T-helper 2 cell (primary cell): ENCODE measurements at regions not wholly inside any gene's neighbourhood (a gene's known extent, or its start where the extent isn't known, plus 50 kb on each side); places are given as distances from the start of the nearest gene placed in this dataset.

Experiments used
- DNase-seq, 5 experiments: peaks; one replicate each; pipeline versions ENCODE4 v3.0.0 to v3.0.0-alpha.2; 2012 to 2022

DNA sequence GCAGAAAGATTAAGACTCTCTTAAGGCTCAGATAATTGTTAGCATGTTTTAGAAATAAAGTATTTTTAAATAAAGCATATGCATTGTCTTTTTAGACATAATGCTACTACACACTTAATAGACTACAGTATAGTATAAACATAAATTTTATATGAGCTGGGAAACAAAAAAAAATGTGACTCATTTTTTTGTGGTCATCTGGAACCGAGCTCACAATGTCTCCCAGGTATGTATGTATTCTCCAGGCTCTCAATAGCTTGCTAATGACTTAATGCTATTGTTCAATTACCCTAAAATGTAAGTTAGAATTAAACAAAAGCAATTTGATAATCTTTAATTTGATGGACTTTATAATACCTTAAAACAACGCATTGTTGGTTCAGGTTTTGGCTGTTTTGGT, 167.2 kb downstream of the NUP35 start:
- DNase-seq: no peak

DNA sequence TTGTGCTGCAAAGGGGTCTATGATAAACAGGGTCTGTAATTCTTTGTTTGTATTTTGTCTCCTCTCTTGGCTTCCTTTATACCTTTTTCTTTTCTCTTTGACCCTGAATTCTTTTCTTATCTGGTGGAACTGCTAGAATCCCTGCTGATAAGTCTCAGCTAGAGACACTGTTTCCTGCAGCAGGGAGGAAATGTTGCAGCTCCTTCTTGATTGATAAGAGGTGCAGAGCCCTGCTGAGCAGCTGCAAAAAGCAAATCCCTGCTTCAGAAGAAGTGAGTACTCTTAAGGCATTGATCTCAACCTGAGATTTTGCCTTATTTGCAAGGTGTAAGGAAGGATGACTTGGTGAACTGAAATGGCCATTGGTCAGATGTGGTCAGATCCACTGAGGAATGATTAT, 167.8 kb downstream of the NUP35 start:
- peak in 1 of 5 experiments; percentile 1 for DNase-seq

DNA sequence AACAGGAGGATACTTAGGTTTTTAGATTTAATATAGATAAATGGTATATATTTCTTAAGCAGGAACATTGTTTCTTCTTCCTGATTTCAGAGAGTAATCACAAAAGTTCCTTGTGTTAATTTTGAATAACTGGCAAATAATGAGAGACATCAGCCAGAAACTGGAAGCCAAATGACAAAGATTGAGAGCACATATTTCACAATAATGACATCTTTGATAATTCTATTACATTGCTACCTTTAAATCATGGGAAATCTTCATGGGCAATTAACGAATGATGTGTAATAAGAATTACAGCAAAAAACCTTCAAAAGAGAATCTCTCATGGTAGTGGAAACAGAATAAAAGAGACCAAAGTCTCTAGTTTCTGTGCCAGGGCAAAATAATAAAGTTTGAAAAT, 215.1 kb downstream of the NUP35 start:
- DNase-seq: no peak

GRCh38 chr2:183341057-183341456, 216.8 kb downstream of the NUP35 start:
- DNase-seq: no peak

- DNase-seq: no peak
These were observed 223.7 kb downstream of the NUP35 start for GRCh38 chr2:183347969-183348368.

- DNase-seq: no peak
These were observed 224.2 kb downstream of the NUP35 start for GRCh38 chr2:183348492-183348891.

GRCh38 chr2:183349091-183349490, 224.8 kb downstream of the NUP35 start:
- no peak for DNase-seq

- DNase-seq: no peak
These were observed 235.6 kb downstream of the NUP35 start for GRCh38 chr2:183359867-183360266.

- no peak for DNase-seq
These were observed 247.3 kb downstream of the NUP35 start for GRCh38 chr2:183371545-183371944.

GRCh38 chr2:183375821-183376220, 251.6 kb downstream of the NUP35 start:
- DNase-seq: no peak

DNA sequence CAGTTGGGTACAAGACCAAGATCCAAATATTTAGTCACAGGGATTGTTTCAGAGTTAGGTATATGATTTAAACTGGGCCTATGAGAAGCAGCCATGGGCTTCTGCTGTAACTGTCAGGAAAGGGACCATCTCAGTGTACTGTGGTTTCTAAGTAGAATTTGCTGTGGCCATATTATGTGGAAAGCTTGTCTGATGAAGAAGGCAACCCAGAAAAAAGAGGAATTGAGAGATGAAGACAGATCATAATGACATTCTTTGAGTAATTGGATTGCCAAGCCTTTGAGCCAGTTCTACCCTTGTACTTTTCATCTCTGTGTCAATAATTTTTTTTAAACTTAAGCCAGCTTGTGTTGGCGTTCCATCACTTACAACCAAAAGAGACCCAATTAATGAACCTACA, 259.6 kb downstream of the NUP35 start:
- DNase-seq: no peak

DNA sequence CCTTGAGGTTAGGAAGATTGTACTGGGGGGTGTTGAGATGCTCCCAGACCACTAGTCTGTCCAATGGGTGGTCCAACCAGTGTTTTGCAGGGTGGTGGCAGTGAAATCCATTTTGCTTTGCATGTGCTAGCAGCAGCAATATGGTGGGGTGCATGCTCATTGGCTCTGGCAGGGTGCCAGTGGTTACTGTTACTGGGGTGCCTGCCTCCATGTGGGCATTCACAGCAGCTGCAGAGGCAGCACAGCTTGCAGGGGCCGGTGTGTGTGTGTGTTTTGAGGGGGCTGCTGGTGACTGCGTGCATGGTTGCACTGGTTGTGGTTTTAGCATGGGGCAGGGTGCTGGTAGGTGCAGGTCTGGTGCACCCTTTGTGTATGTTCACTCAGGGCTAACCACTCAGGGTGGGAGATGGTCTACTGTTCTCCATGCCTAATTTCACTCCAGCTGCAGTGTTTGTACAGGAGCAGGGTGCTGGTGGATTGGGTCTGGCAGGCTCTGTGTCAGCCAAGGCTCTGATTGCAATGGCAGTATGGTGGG, 265.4 kb downstream of the NUP35 start:
- DNase-seq: no peak

GRCh38 chr2:183390109-183390508, 265.9 kb downstream of the NUP35 start:
- no peak for DNase-seq

DNA sequence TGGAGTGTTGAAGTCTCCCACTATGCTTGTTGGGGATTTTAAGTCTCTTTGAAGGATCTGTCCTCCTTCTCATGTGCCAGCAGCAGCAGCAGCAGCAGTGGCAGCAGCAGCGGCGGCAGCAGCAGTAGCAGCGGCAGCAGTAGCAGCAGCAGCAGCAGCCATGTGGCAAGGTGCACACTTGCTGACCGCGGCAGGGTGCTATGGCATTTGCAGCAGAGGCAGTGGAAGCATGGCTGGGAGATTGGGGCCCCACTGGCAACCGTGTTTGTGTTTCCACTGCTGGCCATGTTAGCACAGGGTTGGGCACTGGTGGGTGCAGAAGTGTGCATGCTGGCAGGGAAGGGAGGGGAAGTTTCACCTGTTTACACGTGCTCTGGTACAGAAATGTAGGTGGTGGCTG, 280.1 kb downstream of the NUP35 start:
- no peak for DNase-seq

GRCh38 chr2:183408562-183408961, 284.3 kb downstream of the NUP35 start:
- DNase-seq: no peak

DNA sequence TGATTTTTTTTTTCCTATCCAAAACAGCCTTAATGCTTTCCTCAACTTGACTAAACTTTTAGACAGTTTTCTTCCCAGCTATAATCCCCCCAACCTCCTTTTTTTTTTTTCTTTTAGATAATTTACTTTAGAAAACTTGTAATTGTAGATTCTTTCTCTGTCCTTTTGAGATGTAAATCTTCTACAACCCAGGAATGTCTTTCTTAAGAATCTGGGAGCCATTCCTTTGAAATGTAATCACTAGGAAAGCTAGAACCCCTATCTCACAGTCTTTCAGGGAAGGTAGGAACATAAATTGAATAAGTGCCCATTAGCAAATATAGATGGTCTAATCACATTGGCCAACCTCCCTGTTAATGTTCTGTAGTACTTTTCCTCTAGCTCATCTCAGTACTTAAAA, 285.4 kb downstream of the NUP35 start:
- no peak for DNase-seq

GRCh38 chr2:183416753-183417152, 292.5 kb downstream of the NUP35 start:
- no peak for DNase-seq

GRCh38 chr2:183426825-183427224, 302.6 kb downstream of the NUP35 start:
- no peak for DNase-seq

- DNase-seq: no peak
These were observed 303.3 kb downstream of the NUP35 start for GRCh38 chr2:183427558-183427957.

- no peak for DNase-seq
These were observed 304.6 kb downstream of the NUP35 start for GRCh38 chr2:183428881-183429280.

GRCh38 chr2:183438541-183438940, 314.3 kb downstream of the NUP35 start:
- DNase-seq: no peak

GRCh38 chr2:183455056-183455455, 330.8 kb downstream of the NUP35 start:
- no peak for DNase-seq

DNA sequence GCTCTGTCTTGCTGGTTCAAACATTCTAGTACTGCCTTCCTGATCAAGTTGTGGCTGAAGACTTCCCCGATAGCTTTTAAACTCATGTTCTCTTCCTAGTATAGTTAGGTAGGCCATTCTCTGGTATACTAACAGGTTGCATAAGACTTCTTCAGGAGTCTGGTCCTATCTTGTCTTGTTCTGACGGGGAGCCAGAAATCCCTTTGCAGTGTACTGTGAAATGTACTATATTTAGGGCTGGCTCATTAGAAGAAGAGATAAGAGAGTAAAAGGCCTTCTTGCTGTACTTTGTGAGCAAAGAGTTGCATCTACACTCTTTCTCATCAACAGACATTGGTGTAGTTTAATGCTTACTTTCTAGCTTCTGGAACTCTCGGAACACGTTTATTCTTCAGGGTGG, 331.9 kb downstream of the NUP35 start:
- no peak for DNase-seq

DNA sequence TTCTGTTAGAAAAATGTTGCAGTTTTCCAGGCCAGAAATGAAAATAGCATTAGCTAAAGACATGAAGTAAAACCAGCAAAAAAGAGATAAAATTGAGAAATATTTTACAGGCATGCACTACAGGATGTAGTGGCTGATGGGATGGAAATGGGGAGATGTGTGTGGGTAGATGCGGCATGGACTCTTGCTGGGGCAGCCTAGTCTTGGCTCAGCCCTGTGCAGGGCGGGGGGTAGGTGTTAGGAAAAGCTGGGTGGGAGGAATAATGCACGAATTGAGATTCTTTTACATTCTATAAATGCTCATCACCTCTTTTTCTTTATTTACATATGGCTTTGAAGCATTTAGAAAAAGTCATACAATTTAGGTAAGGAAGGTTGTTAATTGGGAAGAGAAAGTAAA, 334.2 kb downstream of the NUP35 start:
- no peak for DNase-seq

- no peak for DNase-seq
These were observed 335.2 kb downstream of the NUP35 start for GRCh38 chr2:183459466-183459865.

DNA sequence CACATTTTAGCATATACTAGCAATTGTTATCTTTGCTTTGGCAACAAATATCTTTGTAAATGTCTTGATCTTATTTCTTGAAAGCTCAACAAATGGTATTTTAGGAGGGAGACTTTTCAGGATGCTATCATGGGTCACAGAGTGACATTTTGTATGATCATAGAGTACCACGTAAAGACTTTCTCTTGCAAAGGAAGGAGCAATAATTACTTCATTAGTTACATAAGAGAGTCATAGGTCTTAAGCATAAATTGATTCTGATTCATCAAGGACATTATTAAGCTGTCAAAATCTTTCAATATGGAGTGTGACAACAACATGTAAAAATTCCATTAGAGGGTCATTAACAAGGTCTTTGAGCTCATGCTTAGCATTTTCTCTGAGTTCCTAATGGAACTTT, 339.6 kb downstream of the NUP35 start:
- no peak for DNase-seq
